ENCODE measurements at regions not wholly inside any gene's neighbourhood (a gene's known extent, or its start where the extent isn't known, plus 50 kb on each side); places are given as distances from the start of the nearest gene placed in this dataset.

DNA sequence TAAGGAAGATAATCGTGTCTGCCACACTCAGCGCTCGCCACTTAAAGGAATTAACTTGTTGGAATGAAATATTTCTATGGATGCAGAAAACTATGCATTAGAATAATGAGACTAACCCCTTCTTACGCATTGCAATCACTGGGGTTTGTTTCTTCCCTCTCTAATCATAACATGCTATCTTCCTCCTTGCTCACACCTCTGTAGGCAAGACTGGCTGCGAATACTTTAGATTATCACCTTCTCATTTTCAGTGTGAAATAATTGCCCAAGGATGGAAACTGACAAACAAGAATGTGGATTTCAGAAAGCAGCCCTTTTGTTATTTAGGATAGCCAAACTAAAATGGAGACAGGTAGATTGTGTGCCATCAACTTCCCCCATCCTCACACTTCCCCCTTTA lies 349.4 kb downstream of the MID1IP1 start:
- no peak for DNase-seq

DNA sequence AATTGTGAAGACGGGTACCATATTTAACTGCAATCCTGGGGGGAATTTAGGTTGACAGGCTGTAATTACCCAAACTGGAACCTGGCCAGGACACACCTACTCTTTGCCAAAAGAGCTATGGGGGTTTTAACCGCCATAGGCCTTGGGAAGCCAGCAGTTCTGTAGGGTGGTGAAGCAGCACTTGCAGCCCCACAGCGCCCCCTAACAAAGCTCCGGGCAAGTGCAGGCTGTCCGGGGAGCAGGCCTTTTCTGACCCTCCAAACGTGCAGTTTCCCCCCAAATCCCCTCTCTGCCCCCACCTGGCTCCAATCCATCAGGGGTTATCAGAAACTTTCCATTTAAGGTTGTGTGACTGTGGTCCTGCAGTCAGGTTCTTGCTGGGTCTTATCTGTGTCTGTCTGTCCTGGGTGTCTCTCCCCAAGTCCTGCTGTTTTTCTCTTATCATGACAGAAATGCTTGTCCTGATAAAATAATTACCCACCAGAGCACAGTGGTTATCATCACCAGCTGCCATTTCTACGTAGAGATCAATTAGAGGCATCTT lies 350.9 kb downstream of the MID1IP1 start:
- DNase-seq: no peak

- DNase-seq: no peak
These were observed 354.8 kb downstream of the MID1IP1 start for GRCh38 chrX:39156051-39156450.

- no peak for DNase-seq
These were observed 355.7 kb downstream of the MID1IP1 start for GRCh38 chrX:39157006-39157405.

GRCh38 chrX:39157796-39158195 lies 356.5 kb downstream of the MID1IP1 start:
- DNase-seq: no peak

- peak; percentile 15 for DNase-seq
These were observed 357.8 kb downstream of the MID1IP1 start for GRCh38 chrX:39158801-39159657.

DNA sequence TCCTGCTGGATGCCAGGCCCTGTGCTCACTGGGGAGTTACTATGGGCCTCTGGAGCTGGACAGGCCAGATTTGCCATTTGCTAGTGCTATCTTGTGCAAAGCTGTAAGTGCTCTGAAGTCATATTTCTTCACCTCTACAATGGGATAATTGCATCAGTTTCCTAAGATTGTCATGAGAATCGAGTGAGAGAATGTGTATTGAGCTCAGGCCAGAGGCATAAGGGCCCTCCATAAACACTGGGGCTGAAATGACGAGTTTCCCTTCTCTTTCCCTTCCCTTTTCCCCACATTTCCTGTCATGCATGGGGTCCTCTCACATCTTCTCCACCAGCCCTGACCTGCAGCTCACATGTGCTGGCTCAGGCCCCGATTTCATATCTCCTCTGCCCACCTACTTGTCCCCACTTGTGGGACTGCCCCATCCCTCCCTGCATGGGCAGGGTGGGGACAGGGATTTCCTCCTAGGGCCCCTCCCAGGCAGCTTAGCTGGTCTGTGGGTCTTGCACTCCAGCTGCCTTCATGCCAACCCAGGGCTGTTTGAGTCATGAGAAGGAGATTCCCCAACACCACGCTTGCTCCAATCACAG lies 358.8 kb downstream of the MID1IP1 start:
- no peak for DNase-seq

- DNase-seq: no peak
These were observed 360.5 kb downstream of the MID1IP1 start for GRCh38 chrX:39161611-39162255.

DNA sequence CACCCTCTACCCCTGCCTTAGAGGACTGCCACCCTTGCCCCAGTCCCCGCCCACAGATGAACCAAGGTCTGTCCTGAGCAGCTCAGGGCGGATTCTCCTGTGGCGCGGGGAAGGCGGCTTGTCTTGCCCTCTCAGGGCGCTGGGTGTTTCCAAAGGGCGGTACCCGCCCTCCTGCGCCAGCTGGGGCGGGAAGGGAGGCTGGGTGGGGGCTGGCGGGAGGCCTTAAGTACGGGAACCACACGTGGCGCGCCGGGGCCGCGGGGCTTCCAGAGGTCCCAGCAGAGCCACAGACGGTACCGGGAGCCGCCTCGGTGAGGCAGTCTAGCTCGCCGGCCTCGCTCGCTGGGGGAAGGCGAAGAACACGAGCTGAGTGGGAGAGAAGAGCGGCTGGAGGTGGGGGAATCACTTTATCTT lies 361.1 kb downstream of the MID1IP1 start:
- peak; percentile 29 for DNase-seq

DNA sequence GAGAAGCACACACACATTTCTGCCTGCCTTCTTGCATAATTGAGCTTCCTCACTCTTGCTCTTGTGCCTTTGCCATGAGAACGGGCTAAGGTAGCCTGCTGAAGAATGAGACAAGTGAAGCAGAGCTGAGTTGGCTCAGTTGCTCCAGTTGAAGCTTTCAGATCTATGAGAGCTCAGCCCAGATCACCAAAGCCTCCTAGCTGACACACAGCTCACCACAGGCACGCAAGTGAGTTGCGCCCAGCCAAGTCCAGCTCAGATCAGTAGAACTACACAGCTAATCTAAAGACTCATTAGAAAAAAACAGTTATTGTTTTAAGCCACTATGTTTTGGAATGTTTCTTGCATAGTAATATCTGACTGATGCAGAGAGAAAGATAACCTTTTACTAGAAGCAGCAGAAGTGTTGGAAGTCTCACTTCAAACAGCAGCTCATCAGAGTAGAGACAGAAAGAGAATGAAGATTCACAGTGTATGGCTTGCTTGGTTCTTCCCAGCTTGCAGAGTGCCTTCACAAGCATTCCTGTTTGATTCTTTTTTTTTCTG lies 362.4 kb downstream of the MID1IP1 start:
- no peak for DNase-seq

- no peak for DNase-seq
These were observed 363.0 kb downstream of the MID1IP1 start for GRCh38 chrX:39164212-39164611.

DNA sequence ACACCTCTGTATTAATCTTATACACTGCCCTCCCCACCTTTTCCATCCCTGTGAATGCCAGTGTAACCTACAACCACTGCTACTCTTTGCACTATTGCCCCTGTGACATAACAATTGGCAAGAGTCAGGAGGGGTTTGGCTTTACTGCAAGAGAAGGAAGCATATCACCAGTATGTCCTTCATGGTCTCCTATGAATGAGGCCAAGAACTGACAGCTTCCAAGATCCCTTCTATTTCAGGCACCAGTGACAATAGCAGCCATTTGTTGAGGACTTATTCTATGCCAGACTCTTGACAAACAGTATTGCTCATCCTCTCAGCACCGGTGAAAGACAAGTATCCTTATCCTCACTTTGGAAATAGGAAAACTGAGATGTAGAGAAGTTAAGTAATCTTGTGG lies 363.9 kb downstream of the MID1IP1 start:
- DNase-seq: no peak

DNA sequence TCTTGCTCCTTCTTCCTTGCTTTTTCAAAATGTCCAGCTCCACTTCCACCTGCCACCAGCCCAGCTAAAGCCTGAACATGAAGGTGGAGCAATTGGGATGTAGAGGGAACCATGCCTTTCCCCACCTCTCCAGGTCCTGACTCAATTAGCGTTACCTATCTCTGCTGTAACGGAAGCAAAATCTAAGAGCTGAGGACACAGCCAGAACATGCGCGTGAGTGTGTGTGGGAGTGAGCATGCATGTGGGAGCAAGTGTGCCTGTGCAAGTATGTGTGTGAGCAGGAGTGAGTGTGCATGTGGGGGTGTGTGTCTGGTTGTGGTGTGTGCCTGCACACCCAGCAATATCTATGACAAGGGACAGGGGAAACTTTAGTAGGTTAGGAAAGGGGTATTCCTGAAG lies 364.5 kb downstream of the MID1IP1 start:
- DNase-seq: no peak

DNA sequence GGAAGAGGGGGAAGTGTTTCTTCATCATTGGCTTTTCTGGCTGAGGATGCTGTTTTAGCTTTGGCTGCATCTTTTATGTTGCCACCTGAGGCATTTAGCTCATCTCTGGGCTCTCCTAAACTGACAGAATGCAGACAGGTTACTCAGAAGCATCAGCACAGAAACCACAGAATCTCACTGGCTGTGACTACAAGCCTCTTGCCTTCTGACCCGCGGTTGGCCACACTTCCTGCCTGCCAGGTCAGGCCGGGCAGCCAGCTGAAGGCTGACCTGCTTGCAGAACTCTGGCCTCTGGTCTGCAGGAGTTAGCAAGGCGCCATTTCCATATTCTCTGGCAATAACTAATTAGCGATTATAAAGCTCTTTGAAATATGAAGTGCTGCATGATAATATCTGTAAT lies 366.5 kb downstream of the MID1IP1 start:
- no peak for DNase-seq

DNA sequence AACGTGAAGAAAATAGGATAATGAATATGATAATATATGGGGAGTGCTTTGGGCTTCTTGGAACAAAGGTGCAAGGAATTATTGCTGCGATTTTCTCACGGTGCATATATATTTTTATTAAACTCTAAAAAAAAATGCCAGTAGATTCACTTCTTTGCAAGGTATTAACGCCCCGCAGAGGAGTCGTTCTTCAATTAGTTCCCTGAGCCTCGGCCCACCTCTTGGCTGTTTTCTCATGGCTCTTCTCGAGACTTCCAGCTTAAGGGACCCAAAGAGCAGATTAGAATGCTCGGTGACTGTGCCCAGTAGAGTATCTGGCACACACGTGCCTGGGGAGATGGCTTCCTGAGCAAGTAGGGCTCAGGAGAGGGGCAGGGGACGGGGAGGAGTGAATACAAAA lies 367.4 kb downstream of the MID1IP1 start:
- DNase-seq: no peak

- DNase-seq: no peak
These were observed 368.7 kb downstream of the MID1IP1 start for GRCh38 chrX:39169976-39170375.

DNA sequence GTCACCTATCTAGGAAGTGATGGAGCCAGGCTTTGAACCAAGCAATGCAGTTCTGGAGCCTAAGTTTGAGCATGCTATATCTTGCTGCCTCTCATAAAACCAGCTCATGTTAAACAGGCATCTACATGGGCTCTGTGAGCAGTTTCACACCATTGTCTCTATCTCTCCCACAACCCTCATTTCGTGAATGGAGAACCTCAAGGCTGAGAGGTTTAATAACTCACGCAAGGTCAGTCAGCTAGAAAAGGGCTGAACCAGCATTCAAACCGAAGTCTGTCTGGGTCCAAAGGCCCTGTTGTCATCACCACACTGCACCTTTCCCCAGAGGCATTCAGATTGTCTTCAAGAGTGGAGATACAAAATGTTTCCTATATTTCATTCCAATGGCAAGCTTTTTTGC lies 369.2 kb downstream of the MID1IP1 start:
- DNase-seq: no peak

GRCh38 chrX:39171686-39172085 lies 370.4 kb downstream of the MID1IP1 start:
- no peak for DNase-seq

DNA sequence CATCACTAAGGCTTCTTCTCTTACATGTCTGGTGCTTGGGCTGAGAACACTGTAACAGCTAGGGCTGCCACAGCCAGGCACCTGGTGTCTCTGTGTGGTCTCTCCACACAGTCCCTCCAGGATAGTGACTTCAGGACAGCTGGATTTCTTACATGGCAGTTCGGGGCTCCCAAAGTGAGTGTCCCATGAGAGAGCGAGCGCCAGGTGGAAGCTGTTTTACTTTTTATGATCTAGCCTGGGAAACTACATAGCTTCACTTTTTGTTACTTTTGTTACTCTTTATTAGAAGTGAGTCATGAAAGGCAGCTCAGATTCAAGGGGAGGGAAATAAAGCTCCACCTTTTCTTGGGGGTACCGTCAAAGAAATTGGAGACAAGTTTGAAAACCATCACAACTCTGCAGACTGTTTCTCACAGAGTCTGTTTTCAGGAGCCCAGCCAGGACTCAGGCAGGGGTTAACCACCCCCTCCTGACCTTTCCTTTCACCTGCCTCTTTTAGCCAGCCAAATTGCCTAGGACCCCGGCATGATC lies 373.0 kb downstream of the MID1IP1 start:
- DNase-seq: no peak

DNA sequence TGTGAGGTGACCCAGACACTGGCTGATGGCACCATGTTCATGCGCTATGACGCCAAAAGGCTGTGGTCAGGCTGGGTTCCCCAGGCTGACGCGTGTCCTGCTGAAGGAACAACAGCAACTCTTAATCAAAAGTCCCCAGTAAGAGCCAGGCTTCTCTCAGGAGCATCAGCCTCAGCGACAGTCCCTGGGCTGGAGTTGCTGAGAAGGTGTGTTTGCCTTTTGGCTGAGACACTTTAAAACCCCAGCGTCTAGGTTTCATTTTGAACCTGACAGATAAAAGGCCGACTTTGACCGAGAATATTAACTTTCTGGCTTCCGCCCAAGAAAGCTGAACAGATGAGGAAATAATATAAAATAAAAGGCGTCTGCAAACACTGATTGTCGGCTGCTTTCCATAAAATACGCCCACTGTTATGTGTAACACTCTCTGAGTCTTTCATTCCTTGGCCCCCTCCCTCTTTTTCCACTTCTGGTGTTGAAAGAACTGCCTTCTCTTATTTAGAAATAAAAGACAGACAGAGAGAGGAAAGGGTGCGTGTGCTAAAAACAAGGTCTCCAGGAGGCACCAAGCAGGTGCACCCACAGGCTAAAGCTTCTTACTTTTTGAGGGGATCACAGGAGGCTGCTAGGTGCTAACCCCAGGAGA lies 373.6 kb downstream of the MID1IP1 start:
- peak; percentile 62 for DNase-seq

DNA sequence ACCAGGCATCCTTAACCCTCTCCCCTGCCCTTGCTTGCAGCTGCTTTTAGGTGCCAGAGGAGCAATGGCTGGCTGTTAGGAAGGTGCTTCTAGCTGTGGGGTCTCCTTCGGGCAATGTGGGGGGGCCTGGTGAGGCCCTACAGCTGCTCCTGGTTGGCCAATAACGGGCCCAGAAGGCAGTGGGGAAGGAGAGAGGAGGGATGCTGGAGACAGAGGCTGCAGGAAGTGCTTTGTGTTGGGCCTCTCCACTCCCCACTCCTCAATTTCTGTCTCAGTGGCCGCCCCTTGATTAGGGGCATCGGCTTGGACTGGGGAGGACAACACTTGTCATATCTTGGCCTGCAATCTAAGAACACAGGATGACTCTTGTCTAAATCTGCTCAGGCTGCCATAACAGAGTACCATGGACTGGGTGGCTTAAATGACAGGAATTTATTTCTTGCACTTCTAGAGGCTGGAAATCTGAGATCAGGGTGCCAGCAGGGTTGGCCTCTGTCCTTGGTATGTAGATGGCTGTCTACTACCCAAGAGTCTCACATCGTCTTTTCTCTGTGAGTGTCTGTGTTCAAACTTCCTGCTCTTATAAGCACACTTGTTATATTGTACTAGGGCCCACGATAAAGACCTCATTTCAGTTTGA lies 374.3 kb downstream of the MID1IP1 start:
- no peak for DNase-seq

- DNase-seq: no peak
These were observed 374.8 kb downstream of the MID1IP1 start for GRCh38 chrX:39176105-39176504.
